ENCODE measurements at regions not wholly inside any gene's neighbourhood (a gene's known extent, or its start where the extent isn't known, plus 50 kb on each side); places are given as distances from the start of the nearest gene placed in this dataset.

DNA sequence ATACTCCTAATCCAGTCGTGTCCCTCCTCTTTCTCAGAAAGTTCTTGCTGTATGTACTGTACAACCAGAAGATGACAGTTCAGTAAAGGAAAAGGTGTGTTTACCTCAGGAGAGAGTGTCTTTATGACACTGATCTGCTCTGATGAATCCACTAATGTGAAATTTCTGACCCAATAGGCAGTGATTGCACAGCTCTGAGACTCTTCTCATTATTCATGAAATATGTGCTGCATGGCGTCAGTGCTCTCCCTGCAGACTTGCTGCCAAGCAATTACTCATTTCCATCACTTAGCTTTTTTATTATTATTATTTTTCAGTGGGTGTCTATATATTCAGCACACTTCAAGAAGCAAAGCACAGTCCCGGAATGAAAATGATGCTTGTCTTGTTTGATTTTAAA, 389.0 kb downstream of the RASEF start:
- DNase-seq = no peak

GRCh38 chr9:82675102-82675501, 387.8 kb downstream of the RASEF start:
- DNase-seq = no peak

DNA sequence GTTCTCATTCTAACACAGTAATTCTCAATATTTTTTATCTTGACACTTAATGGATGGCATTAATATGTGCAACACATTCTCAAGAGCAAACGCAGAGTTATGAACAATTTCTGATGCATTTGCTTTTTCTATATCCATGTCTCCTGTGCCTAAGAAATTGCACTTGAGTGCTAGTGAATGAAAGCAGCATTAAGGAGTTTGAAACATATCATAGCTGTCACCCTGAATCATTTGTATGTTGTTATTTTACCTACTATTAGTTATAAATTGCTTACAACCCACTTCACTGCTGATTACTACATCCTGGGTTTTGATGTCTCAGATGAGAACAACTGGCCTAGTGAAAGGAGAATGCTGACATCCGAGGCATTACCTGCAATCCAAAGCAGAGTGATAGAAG, 387.3 kb downstream of the RASEF start:
- DNase-seq = no peak

GRCh38 chr9:82677086-82677485, 385.9 kb downstream of the RASEF start:
- no peak for DNase-seq

GRCh38 chr9:82679472-82679871, 383.5 kb downstream of the RASEF start:
- peak; percentile 17 for DNase-seq

DNA sequence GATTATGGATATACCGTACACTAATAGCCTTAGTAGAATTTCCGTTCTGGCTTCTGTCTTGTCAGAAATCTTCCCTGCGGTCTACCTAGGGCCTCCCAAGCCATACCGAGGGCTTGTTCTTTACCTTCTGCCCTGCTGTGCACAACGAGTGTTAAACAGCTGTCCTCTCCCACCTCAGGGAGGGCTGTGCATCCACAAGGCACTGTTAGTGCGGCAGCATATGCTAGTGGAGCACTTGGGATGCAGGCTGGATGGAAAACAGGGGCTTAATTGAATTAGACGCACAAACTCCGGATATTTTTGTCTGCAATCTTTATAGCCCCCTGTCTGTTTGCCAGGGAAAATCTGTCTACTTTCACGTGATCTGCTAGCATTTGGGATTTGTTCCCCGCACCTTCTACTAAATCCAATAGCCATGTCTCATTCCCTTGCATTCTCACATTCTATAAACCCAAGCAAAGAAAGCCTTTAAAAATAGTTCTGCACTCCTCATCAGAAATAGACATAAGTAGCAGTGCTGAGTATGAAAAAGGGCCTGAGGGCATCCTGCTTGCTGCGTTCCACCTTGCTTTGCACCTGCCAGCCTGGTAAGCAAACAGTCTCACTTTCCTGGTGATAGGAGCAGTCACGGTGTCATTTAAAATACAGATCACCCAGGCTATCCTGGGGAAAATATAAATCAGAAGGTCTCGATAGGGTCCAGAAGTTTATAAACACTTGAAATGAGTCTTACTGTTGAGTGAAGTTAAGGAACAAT, 382.6 kb downstream of the RASEF start:
- DNase-seq = no peak

GRCh38 chr9:82681809-82682208, 381.1 kb downstream of the RASEF start:
- DNase-seq = no peak

GRCh38 chr9:82682431-82682830, 380.5 kb downstream of the RASEF start:
- DNase-seq = peak; percentile 12

DNA sequence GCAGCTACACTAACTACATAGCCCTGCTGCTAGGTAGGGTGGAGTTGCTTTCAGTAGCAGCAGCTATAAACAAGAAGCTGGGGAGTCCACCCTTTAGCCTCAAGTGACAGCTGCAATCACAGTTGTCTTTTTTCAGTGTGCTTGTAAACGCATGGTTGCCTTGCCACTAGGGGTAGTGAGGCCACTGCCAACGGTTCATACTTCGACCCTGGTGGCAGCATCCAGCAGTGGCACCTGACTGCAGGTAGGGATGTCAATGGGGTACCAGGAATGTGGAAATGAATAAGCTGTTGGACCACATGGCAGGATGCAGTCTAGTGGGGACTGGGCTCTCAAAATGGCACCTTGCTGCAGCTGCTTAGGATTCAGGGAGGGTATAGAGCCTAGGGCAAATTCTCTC, 367.2 kb downstream of the RASEF start:
- no peak for DNase-seq

DNA sequence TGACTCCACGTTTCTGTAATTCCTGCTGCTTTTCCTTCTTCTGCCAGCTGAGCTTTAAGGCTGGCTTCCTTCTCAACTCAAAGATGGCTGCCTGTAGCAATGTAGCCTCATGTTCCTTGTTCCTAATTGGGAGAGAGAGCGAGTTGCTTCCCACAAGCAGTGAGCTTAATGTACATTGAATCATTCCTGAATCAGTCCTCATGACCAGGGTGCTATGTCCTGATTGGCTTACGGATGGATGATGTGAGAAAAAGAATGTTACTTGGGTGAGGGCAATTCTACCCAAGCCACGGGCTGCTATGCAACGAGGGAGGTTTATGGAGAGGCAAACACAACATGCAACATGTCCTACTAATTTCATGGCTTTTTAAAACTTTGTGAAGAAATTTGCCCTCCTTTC, 356.2 kb downstream of the RASEF start:
- DNase-seq = no peak

DNA sequence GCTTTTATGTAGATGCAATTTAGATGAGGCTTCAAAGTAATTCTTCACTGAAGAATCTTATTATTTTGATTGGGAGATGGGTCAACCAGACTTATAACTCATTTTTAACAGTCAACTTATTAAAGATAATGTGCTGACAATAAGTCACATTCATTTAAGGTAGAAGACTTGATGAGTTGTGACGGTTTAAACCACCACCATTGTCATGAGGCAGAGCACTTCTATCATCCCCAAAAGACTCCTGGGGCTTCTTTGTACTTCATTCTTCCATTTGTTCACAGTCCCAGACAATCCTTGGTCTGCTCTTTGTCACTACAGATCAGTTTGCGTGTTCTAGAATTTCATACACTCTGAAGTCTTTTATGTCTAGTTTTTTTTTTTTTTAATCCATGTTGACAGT, 346.1 kb downstream of the RASEF start:
- peak; percentile 71 for DNase-seq

DNA sequence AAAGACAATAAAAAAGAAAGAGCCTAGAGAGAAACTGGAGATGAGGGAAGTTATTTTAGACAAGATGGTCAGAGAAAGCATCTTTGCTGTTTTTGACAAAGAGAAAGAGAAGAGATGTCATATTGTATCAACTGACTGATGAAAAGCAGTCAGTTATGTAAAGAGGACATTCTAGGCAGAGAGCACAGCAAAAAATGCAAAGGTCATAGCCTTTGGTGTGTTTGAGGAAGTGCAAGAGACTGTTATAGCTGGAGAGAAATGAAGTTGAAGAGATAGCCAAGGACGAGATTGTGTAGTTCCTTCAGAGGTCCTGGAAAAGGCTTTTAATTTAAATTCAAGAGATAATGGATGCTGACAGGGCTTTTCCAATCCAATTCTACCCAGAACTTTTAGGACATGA, 342.4 kb downstream of the RASEF start:
- no peak for DNase-seq

- no peak for DNase-seq
Observed at GRCh38 chr9:82721593-82721992, 341.3 kb downstream of the RASEF start.

DNA sequence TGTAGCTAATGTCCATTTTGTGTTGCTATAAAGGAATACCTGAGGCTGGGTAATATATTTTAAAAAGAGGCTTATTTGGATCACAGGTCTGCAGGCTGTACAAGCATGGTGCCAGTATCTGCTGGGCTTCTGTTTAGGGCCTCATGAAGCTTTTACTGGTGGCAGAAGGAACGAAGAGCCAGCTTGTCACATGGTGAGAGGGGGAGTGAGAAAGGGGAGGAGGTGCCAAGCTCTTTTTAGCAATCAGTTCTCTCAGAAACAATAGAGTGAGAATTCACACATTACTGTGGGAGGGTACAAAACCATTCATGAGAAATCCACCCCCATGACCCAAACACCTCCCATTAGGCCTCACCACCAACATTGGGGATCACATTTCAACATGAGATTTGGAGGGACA, 340.9 kb downstream of the RASEF start:
- DNase-seq = no peak

- DNase-seq = no peak
Observed at GRCh38 chr9:82722561-82722960, 340.4 kb downstream of the RASEF start.

DNA sequence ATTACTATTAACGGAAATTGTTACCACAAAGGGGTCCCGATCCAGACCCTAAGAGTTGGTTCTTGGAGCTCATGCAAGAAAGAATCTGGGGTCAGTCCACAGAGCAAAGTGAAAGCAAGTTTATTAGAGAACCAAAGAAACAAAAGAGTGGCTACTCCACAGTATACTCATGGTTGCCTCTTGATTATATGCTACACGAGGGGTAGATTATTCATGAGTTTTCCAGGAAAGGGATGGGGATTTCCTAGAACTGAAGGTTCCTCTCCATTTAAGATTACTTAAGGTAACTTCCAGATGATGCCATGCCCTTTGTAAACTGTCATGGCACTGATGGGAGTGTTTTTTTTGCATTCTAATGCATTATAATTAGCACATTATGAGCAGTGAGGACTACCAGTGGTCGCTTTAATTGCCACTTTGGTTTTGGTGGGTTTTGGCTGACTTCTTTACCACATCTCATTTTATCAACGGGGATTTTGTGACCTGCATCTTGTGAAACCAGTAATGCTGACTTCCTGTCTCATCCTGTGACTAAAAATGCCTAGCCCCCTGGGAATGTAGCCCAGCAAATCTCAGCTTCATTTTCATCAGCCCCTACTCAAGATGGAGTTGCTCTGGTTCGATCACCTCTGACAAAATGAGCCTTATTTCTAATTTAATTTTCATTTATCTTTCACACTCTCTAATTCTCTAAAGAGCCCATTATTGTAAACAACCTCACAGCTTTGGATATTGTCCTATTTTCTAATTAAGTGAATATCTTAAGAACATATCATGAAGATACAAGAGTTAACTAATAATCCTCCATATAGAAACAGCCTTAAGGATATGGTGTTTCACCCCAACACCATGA, 336.3 kb downstream of the RASEF start:
- no peak for DNase-seq

- DNase-seq = no peak
Observed at GRCh38 chr9:82729141-82729540, 333.8 kb downstream of the RASEF start.

DNA sequence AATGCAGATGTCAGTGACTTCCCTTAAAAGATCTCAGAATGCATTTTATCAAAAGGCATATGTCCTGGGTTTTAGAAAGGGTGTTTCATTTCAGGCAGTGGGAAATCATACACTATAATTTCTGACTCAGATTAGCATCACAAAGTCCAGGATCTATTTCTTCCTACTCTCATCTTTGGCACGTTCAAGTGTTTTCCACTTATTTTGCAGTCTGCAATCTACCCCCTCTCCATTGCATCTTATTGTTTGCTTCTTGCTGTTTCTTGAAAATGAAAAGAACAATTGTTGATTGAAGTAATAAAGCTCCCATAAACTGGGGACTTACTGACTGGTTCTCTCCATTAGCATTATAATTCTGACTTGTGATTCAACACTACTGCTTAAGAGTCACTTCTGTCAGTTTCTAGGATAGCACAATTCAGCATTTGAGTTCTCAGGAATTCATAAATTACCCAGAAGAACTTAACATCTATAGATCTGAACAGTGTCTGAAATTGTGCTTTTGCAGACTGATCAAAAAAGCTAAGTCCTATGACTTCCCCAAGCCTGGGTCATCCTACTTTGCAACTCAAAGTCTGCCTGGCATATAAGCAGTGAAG, 332.9 kb downstream of the RASEF start:
- DNase-seq = no peak

DNA sequence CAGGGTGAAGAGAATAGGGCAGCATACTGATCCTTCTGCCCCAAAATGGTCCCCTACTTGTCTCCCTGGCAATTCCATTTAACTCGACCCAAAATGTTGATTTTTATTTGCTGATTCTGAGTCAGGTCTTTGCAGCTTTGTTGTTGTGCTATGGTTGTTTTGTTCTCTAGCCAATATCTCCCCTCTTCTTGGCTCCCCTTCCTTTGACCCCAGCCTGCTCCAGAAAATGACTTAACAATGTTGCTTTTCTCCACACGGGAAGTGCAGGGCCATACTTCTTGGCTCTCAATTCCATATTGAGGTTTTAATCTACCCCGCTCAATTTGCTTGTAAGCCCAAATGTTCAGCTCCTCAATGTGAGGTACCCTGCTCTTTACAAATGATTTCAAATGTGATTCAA, 330.0 kb downstream of the RASEF start:
- DNase-seq = no peak

DNA sequence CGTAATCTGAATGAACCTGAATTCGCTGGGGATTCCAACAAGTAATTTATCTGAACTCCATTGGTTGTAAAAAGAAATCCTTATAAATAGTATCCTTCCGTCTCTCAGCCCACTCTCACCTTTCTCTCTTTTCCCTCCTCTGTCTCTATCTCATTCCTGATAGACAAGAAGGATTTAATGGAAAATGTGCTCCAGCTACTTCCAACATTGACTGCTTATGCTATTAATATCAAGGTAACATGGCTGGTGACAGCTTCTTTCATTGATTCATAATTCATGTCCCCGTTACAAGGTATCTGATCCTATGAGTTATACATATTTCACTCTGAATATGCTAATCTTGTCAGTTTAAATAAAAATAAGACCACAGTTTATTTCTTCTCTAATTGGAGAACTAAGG, 326.8 kb downstream of the RASEF start:
- DNase-seq = no peak

GRCh38 chr9:82736701-82737100, 326.2 kb downstream of the RASEF start:
- no peak for DNase-seq

DNA sequence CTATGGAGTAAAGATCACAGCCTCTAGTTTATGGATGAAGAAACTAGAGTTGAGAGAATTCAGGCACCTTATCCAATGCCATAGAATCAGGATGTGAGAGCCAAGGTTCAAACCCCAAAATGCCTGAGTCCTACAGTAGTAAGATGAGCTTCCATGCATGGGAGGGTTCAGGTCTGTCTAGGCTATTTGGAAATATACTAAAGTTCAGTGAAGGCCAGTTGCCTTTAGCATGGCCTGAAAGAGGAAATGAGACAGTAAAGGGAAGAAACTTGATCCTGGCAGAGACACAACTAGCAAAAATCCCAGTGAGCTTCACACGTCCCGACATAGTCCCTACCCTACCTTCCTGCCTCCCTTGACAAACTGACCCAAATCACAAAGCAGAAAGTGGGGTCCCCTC, 317.0 kb downstream of the RASEF start:
- DNase-seq = no peak

DNA sequence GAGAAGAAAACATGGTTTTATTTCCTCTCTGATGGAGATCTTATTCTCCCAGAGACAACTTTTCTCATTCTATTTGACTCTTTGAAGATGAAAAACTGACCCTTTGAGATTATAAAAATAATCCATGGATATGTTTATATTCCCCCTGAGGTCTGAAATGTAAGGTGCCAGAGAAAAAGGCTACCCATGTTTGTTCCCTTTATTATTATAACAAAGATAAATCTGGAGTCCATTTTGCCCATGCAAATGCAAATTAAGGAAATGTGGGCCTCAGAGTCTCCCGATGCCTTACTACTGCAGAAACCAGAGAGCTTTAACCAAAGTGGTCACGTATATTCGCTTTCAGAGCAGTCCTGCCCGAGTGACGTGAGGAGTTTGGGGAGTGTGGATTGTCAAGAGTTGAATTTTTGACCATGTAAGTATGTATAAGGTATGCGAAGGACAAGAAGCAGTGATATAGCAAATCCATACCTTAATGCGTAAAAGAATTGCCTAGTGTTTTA, 312.5 kb downstream of the RASEF start:
- no peak for DNase-seq

GRCh38 chr9:82757924-82758323, 305.0 kb downstream of the RASEF start:
- DNase-seq = no peak
